Progenitor cell of endocrine pancreas (in vitro differentiated cells): ENCODE measurements at regions not wholly inside any gene's neighbourhood (a gene's known extent, or its start where the extent isn't known, plus 50 kb on each side); places are given as distances from the start of the nearest gene placed in this dataset.

Experiments
- DNase-seq: peaks from one replicate; pipeline ENCODE4 v3.0.0; 2021; ENCODE audit warnings: low spot score; ENCODE audit not compliant: unreplicated experiment
- H3K27ac Mint-ChIP-seq: 2 replicates; pipeline ENCODE4 v1.8.0; 2021; ENCODE audit warnings: mild to moderate bottlenecking, moderate library complexity, mixed read lengths
- H3K27me3 Mint-ChIP-seq: 2 replicates; pipeline ENCODE4 v1.8.0; 2021; ENCODE audit warnings: mixed read lengths
- H3K36me3 Mint-ChIP-seq: 2 replicates; pipeline ENCODE4 v1.8.0; 2022; ENCODE audit warnings: mixed read lengths; ENCODE audit not compliant: insufficient read depth
- H3K4me1 Mint-ChIP-seq: 2 replicates; pipeline ENCODE4 v1.8.0; 2021; ENCODE audit warnings: low read depth, mixed read lengths
- H3K4me3 Mint-ChIP-seq: 2 replicates; pipeline ENCODE4 v1.8.0; 2021; ENCODE audit warnings: low read depth, mild to moderate bottlenecking, moderate library complexity, mixed read lengths
- H3K9me3 Mint-ChIP-seq: 2 replicates; pipeline ENCODE4 v1.8.0; 2021; ENCODE audit warnings: low read depth, mixed read lengths
- CTCF ChIP-seq: fragments of 200-600 bp; sonication (generic); IDR thresholded peaks from one replicate; pipeline ENCODE4 v1.5.0; 2021; ENCODE audit warnings: antibody characterized with exemption, mild to moderate bottlenecking; ENCODE audit not compliant: unreplicated experiment

- H3K4me3 Mint-ChIP-seq, result no peak overlapping the region
- H3K9me3 Mint-ChIP-seq, result peaks cover 4% of the 10 kb centered on the region
- no peak for TF ChIP-seq CTCF
- no peak for DNase-seq
- H3K27ac Mint-ChIP-seq, result no peak overlapping the region
- H3K27me3 Mint-ChIP-seq, result peaks cover 12% of the 10 kb centered on the region
- peaks cover 3% of the 10 kb centered on the region for H3K4me1 Mint-ChIP-seq
- H3K36me3 Mint-ChIP-seq, result no peaks in the 10 kb centered on the region
Measured at GRCh38 chr1:168821434-168821833, 92.4 kb upstream of the DPT start.

GRCh38 chr1:168822911-168823310 lies 93.9 kb upstream of the DPT start:
- peaks cover 3% of the 10 kb centered on the region for H3K4me1 Mint-ChIP-seq
- no peak overlapping the region for H3K27ac Mint-ChIP-seq
- H3K36me3 Mint-ChIP-seq, result no peaks in the 10 kb centered on the region
- TF ChIP-seq CTCF, result no peak
- DNase-seq, result no peak
- peaks cover 4% of the 10 kb centered on the region for H3K9me3 Mint-ChIP-seq
- H3K4me3 Mint-ChIP-seq, result no peak overlapping the region
- H3K27me3 Mint-ChIP-seq, result peaks cover 16% of the 10 kb centered on the region

GRCh38 chr1:168823988-168824387 lies 95.0 kb upstream of the DPT start:
- DNase-seq, result no peak
- Mint-ChIP-seq H3K36me3 (no peaks in the 10 kb centered on the region), H3K4me3 (no peak overlapping the region), H3K9me3 (peaks cover 4% of the 10 kb centered on the region), H3K27me3 (peaks cover 16% of the 10 kb centered on the region), H3K4me1 (peaks cover 3% of the 10 kb centered on the region), H3K27ac (no peak overlapping the region)
- TF ChIP-seq CTCF, result no peak

GRCh38 chr1:168824418-168825065 lies 95.5 kb upstream of the DPT start:
- H3K36me3 Mint-ChIP-seq, result no peaks in the 10 kb centered on the region

GRCh38 chr1:168825129-168825528 lies 96.1 kb upstream of the DPT start:
- H3K9me3 Mint-ChIP-seq, result peaks cover 4% of the 10 kb centered on the region
- no peak for TF ChIP-seq CTCF
- H3K4me1 Mint-ChIP-seq, result peaks cover 5% of the 10 kb centered on the region
- H3K4me3 Mint-ChIP-seq, result no peak overlapping the region
- H3K27ac Mint-ChIP-seq, result no peak overlapping the region
- H3K36me3 Mint-ChIP-seq, result no peaks in the 10 kb centered on the region
- H3K27me3 Mint-ChIP-seq, result peaks cover 20% of the 10 kb centered on the region
- DNase-seq, result no peak

More at GRCh38 chr1:168824418-168825065, 95.5 kb upstream of the DPT start:
- DNase-seq, result no peak
- TF ChIP-seq CTCF, result no peak
- peaks cover 3% of the 10 kb centered on the region for H3K4me1 Mint-ChIP-seq
- peaks cover 4% of the 10 kb centered on the region for H3K9me3 Mint-ChIP-seq
- no peak overlapping the region for H3K4me3 Mint-ChIP-seq
- peak overlapping the region; percentile 73 for H3K27ac Mint-ChIP-seq
- peaks cover 19% of the 10 kb centered on the region for H3K27me3 Mint-ChIP-seq
